ENCODE measurements at regions not wholly inside any gene's neighbourhood (a gene's known extent, or its start where the extent isn't known, plus 50 kb on each side); places are given as distances from the start of the nearest gene placed in this dataset.

GRCh38 chr18:56532176-56532840, 106.1 kb downstream of the TXNL1 start:
- no peaks in the 10 kb centered on the region for H3K36me3 ChIP-seq (ENCODE audit: insufficient read depth in 1 of 2, low read depth in 1 of 2)
- TF ChIP-seq CTCF (IDR thresholded peaks at IDR 0.05), result no peak
- intact Hi-C loops (cut with DNase I), result no loop called here
- no peak for DNase-seq
- no peaks in the 10 kb centered on the region for H3K9me3 ChIP-seq
- H3K27ac ChIP-seq, result no peak overlapping the region
- no peaks in the 10 kb centered on the region for H3K27me3 ChIP-seq (ENCODE audit: insufficient read depth in 3 of 3, low read length in 2 of 3)
- 32 to 66% (median 56%) methylated on average over 3 of the region's 3 CpGs for WGBS, 3 donors
- H3K4me3 ChIP-seq, result no peak overlapping the region
- no peaks in the 10 kb centered on the region for H3K4me1 ChIP-seq
- no peak for ATAC-seq

DNA sequence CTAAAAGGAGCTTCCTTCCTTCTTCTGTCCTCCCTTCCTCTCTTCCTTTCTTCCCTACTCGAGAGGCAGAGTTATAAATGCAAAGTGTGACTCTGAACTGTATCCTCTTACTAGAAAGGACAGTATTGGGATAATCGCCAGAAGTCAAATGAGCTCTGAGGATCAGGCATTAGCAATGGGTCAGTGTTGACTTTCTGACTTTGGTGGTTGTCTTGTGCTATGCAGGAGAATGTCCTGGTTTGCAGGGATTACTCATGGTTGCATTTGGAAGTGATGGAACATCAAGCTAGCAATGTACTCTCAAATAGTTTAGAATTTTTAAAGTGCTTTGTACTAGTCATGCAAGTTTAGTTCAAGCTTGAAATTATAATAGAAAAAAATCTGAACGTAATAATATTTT, 115.6 kb downstream of the TXNL1 start:
- DNase-seq, result no peak
- H3K27me3 ChIP-seq (ENCODE audit: insufficient read depth in 3 of 3, low read length in 2 of 3), result no peaks in the 10 kb centered on the region
- H3K4me3 ChIP-seq, result no peak overlapping the region
- no peak for ATAC-seq
- WGBS, 3 donors, result 49 to 61% (median 55%) methylated on average over 3 of the region's 3 CpGs
- no peak for TF ChIP-seq CTCF (IDR thresholded peaks at IDR 0.05)
- H3K27ac ChIP-seq, result no peak overlapping the region
- H3K9me3 ChIP-seq, result no peaks in the 10 kb centered on the region
- intact Hi-C loops (cut with DNase I), result no loop called here
- no peaks in the 10 kb centered on the region for H3K4me1 ChIP-seq
- no peaks in the 10 kb centered on the region for H3K36me3 ChIP-seq (ENCODE audit: insufficient read depth in 1 of 2, low read depth in 1 of 2)

GRCh38 chr18:56521263-56521662, 117.1 kb downstream of the TXNL1 start:
- intact Hi-C loops (cut with DNase I), result no loop called here
- H3K9me3 ChIP-seq, result no peaks in the 10 kb centered on the region
- H3K27ac ChIP-seq, result no peak overlapping the region
- no peaks in the 10 kb centered on the region for H3K27me3 ChIP-seq (ENCODE audit: insufficient read depth in 3 of 3, low read length in 2 of 3)
- WGBS, 3 donors, result 59 to 69% (median 63%) methylated on average over 3 of the region's 3 CpGs
- no peak overlapping the region for H3K4me3 ChIP-seq
- no peaks in the 10 kb centered on the region for H3K36me3 ChIP-seq (ENCODE audit: insufficient read depth in 1 of 2, low read depth in 1 of 2)
- DNase-seq, result no peak
- H3K4me1 ChIP-seq, result no peaks in the 10 kb centered on the region
- ATAC-seq, result no peak
- no peak for TF ChIP-seq CTCF (IDR thresholded peaks at IDR 0.05)

DNA sequence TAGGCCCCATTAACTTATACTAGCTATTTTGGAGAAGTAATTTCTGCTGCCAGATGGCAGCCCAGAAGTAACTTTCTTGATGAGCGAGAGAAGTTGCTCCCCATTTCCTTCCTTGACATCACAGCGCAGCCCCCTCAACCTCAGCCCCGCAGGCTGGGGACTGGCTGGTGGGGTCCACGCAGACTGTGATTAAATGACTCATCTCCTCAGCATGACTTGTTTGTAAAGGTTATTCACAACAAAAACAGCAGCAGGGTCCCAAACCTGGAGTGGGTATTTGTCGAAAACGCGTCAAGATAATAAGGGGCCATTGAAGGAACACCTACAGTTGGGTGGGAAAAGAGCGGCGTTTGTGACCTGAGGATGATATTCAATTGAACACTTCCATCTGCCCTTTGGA, 120.6 kb downstream of the TXNL1 start:
- TF ChIP-seq CTCF (IDR thresholded peaks at IDR 0.05), result no peak

GRCh38 chr18:56517196-56517595, 121.2 kb downstream of the TXNL1 start:
- 77 to 89% (median 82%) methylated on average over 4 of the region's 4 CpGs for WGBS, 3 donors
- no peak for ATAC-seq

More for the DNA sequence above, 120.6 kb downstream of the TXNL1 start:
- DNase-seq, result no peak
- WGBS, 3 donors, result 94 to 98% (median 96%) methylated on average over 9 of the region's 9 CpGs
- H3K4me1 ChIP-seq, result no peaks in the 10 kb centered on the region
- H3K9me3 ChIP-seq, result no peaks in the 10 kb centered on the region
- no peak for ATAC-seq
- intact Hi-C loops (cut with DNase I), result no loop called here
- H3K27ac ChIP-seq, result no peak overlapping the region
- no peak overlapping the region for H3K4me3 ChIP-seq
- no peaks in the 10 kb centered on the region for H3K36me3 ChIP-seq (ENCODE audit: insufficient read depth in 1 of 2, low read depth in 1 of 2)
- H3K27me3 ChIP-seq (ENCODE audit: insufficient read depth in 3 of 3, low read length in 2 of 3), result no peaks in the 10 kb centered on the region

More at GRCh38 chr18:56517196-56517595, 121.2 kb downstream of the TXNL1 start:
- H3K4me1 ChIP-seq, result no peaks in the 10 kb centered on the region
- no peaks in the 10 kb centered on the region for H3K9me3 ChIP-seq
- H3K36me3 ChIP-seq (ENCODE audit: insufficient read depth in 1 of 2, low read depth in 1 of 2), result no peaks in the 10 kb centered on the region
- DNase-seq, result no peak
- H3K27ac ChIP-seq, result no peak overlapping the region
- no peaks in the 10 kb centered on the region for H3K27me3 ChIP-seq (ENCODE audit: insufficient read depth in 3 of 3, low read length in 2 of 3)
- H3K4me3 ChIP-seq, result no peak overlapping the region
- TF ChIP-seq CTCF (IDR thresholded peaks at IDR 0.05), result no peak
- intact Hi-C loops (cut with DNase I), result no loop called here

All from psoas muscle (tissue), 7 donors.